ENCODE measurements at regions not wholly inside any gene's neighbourhood (a gene's known extent, or its start where the extent isn't known, plus 50 kb on each side); places are given as distances from the start of the nearest gene placed in this dataset.

DNA sequence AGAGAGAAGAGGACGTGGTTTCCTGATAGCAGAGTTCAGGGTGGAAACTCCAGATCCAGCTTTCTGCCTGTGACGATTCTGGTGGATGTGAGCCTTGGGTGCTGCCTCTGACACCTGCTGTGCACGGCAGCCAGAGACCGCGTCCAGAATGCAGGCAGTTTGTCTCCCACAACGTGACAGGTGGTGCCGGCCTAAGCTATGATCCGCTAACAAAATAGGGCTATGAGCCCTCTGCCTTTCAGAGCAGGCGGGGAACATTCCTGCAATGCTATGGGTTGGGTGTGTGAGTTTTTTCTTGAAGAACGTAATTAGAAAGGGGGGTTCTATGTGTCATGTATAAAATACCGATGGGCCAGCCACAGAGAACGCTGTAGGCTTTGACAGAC, 297.3 kb upstream of the PRKCQ start:
- TF ChIP-seq POLR2A (IDR thresholded peaks at IDR 0.05) (no peak), EP300 (IDR thresholded peaks at IDR 0.05) (no peak)
- TF ChIP-seq, protein P1, sequence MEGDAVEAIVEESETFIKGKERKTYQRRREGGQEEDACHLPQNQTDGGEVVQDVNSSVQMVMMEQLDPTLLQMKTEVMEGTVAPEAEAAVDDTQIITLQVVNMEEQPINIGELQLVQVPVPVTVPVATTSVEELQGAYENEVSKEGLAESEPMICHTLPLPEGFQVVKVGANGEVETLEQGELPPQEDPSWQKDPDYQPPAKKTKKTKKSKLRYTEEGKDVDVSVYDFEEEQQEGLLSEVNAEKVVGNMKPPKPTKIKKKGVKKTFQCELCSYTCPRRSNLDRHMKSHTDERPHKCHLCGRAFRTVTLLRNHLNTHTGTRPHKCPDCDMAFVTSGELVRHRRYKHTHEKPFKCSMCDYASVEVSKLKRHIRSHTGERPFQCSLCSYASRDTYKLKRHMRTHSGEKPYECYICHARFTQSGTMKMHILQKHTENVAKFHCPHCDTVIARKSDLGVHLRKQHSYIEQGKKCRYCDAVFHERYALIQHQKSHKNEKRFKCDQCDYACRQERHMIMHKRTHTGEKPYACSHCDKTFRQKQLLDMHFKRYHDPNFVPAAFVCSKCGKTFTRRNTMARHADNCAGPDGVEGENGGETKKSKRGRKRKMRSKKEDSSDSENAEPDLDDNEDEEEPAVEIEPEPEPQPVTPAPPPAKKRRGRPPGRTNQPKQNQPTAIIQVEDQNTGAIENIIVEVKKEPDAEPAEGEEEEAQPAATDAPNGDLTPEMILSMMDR (IDR thresholded peaks at IDR 0.05) = no peak
